ENCODE measurements at regions not wholly inside any gene's neighbourhood (a gene's known extent, or its start where the extent isn't known, plus 50 kb on each side); places are given as distances from the start of the nearest gene placed in this dataset.

- TF ChIP-seq, protein P1, sequence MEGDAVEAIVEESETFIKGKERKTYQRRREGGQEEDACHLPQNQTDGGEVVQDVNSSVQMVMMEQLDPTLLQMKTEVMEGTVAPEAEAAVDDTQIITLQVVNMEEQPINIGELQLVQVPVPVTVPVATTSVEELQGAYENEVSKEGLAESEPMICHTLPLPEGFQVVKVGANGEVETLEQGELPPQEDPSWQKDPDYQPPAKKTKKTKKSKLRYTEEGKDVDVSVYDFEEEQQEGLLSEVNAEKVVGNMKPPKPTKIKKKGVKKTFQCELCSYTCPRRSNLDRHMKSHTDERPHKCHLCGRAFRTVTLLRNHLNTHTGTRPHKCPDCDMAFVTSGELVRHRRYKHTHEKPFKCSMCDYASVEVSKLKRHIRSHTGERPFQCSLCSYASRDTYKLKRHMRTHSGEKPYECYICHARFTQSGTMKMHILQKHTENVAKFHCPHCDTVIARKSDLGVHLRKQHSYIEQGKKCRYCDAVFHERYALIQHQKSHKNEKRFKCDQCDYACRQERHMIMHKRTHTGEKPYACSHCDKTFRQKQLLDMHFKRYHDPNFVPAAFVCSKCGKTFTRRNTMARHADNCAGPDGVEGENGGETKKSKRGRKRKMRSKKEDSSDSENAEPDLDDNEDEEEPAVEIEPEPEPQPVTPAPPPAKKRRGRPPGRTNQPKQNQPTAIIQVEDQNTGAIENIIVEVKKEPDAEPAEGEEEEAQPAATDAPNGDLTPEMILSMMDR (IDR thresholded peaks at IDR 0.05): no peak
- TF ChIP-seq POLR2A (IDR thresholded peaks at IDR 0.05): no peak
Measured at GRCh38 chr6:48611332-48611731, 500.3 kb upstream of the PTCHD4 start.
